ENCODE measurements at regions not wholly inside any gene's neighbourhood (a gene's known extent, or its start where the extent isn't known, plus 50 kb on each side); places are given as distances from the start of the nearest gene placed in this dataset.

DNA sequence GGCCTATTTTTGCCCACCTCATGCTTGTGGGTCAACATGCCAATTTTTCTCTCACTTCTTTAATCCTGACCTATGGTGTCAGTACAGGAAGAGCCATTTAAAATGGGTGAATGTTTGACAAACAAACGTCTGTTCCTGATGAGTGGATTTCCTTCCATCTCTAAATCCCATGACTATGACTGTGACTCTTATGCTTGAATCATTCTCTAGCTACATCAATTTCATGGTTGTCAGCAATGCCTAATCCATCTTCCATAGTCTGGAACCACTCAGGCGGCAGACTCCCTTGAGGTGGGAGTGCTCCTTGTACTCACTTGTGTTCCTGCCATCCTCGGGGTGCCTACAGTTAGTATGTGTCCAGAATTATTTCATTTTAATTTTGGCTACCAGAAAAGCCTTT is 194.9 kb upstream of the RPS6KA3 start:
- no peak for DNase-seq

DNA sequence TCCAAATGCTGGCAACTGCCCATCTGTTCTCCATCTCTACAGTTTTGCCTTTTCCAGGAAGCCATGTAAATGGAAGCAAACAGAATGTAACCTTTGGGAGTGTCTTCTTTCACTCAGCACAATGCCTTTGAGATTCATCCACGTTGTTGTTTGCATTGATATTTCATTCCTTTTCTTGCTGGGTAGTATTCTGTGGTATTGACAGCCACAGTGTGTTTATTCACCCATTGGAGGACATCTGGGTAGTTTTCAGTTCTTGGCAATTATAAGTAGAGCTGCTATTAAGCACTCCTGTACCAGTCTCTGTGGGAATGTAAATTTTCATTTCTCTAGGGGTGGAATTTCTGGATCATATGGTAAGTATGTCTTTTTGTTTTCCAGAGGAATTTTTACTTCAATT is 194.3 kb upstream of the RPS6KA3 start:
- no peak for DNase-seq

DNA sequence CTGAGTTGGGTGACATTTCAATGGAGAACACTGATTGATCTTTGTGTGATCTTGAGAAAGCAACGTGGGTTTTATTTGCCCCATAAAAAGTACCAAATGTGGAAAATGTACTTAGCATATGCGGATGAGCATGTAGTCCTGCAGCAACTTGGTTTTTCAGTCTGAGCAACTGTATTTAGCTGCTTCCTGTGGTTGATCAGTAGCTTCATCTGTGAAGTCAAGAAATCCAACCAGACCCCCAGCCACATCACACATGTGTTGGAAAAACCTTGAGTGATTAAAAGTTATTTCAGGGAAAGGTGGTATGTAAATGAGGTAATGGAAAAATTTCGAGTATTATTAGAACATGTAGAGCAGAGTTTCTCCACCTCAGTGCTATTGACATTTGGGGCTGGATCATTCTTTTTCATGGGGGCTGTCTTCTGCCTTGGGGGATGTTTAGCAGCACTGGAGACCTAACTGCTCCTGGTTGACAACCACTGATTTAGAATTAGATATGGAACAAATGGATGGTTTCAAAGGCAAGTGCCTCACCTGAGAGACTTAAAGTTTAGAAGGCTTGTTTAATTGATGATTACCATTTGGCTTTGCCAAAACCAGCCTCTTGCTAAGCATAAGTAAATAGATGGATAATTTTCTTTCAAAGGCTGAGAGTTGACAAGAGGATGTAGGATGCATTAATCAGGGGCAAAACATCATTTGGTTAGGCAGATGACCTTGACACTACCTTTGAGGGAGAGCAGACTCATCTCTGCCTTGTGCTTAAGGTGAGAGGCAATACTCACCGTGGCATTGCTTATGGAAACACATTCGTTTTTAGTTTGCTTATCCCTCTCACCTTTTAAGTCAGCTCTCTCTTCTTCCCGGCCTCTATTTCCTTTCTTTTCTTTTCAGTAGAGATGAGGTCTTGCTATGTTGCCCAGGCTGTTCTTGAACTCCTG is 193.0 kb upstream of the RPS6KA3 start:
- no peak for DNase-seq

DNA sequence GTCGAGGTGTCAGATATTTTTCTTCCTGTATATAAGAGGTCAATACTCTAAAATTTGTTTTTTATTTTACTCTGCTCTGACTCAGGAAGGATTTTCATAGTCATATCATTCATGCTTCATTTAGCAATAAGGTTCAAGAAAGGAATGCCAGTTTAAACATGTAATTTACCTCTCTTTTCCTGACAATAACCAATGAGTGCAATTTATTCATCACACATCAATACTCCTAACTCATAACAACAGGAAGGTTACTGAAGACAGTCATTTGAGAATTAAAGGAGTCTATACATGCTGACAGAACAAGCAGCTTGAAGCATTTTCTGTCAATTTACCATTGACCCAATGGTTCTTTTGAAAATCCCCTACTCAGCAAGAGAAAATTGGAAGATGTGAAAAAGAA is 190.3 kb upstream of the RPS6KA3 start:
- no peak for DNase-seq

DNA sequence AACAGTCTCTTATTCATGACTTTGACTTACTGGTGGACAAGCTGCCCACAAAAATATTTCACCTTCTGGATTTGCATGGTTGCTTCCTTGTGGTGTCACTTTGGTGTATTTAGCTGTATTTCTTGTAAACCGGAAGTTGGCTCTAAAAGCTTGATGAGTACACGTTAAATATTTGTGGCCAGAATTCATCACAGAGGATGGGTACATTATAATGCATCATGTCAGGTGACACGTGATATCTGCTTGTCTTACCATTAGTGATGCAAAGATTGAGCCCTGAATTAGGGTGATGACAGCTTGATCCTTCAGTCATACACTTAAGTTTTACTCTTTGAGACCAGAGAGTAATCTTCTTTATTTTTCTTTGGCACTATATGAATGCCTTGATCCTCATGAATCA is 188.3 kb upstream of the RPS6KA3 start:
- DNase-seq: no peak

DNA sequence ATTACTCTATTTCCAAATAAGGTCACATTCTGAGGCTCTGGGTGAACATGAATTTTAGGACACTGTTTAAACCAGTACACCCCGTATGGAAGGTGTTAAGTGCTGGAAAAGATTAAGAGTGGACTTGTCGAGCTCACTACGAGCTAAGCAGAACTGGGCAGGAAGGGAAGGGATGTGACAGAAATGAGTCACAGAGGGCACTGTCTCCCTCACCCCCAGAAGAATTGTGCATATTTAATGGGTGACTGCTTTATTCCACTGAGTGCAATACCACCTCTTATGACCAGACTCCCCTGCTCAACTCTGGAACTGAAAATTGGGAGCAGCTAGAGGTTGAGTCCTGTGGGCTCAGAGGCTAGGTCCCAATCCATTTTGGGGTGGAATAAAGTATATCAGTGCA is 187.4 kb upstream of the RPS6KA3 start:
- DNase-seq: no peak

DNA sequence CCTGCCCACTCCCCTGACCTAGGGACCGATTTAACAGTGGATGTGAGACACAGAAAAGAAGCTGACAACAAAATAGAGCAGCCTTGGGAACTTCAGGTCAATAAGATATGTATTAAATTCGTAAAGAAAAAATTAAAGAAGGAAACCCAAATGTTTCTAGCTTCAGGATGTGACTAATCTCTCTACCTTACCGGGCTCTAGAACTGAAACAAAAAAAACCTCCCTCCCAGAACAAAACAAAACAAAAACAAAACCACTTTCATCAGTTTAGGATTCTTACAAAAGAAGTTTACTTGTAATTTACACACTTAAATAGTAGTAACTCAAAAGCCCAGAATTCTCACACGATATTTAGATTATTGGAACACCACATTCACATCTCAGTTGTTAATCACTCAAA is 185.8 kb upstream of the RPS6KA3 start:
- DNase-seq: no peak

DNA sequence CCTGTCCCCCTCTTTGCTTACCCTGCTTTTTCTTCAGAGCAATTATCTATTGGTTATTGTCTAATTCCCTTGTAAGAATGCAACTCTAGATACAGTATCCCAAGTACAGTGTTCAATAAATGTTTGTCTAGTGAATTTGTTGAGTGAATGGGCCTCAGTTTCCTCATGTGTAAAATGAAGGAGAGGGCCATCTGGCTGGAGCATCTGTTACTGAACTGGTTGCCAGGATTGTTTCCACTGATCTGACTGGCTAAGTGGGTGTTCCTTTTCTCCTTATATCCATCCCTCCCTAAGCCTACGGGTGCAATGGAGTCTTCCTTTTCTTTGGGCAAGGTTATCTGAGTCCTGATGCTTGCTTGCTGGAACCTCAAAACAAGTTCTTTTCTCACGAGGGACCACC is 185.2 kb upstream of the RPS6KA3 start:
- DNase-seq: no peak

DNA sequence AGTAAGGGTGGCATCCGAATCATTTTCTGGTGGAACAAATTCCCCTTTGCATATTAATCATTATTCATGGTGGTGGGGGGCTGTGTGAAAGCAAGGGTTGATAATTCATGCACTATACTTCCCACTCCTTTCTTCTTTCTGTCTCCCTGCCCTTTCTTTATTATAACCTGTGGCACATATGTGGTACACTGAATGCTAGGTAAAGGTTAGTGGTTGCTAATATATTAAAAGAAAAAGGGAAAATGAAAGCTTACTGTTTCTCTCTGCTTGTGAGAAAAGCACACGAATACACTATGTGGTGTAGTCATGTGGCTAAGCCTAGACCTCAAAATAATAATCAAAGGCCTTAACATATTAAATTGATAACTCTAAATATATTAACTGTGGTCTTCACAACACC is 178.4 kb upstream of the RPS6KA3 start:
- DNase-seq: no peak

DNA sequence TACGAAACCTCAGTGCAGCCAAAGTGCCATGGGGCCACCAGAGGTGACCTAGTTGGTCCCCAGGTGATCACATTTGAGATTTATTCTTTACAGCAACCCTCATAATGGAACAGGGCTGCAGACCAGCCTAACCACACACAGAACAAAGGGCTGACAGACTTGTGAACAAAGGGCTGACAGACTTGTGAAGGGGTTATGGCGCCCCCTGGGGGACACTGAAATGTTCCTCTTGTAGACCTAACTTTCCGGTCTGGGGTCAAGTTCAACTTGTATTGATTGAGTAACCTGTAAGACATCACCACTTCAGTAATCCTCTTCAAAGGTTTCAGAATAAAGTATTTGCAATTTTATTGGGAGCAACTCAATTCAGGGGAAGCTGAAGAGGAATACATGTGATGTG is 175.9 kb upstream of the RPS6KA3 start:
- DNase-seq: peak; percentile 56

DNA sequence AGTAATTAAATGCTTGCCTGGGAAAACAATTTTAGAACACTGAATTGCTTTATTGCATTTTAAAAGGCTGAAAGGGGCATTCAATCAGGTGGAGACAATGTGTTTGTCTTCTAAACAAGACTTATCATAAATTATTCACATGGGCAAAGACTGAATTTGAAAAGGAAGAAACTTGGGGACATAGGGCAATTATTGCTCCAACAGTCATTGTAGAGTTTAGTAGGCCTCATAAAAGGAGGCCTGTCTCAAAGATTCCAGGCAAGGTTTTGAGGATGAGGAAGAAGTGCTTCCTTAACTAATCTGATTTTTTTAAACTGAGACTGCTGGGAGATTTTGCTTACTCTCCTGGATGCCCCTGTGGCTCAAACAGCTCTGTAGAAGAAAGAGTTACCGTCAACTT is 174.4 kb upstream of the RPS6KA3 start:
- no peak for DNase-seq

DNA sequence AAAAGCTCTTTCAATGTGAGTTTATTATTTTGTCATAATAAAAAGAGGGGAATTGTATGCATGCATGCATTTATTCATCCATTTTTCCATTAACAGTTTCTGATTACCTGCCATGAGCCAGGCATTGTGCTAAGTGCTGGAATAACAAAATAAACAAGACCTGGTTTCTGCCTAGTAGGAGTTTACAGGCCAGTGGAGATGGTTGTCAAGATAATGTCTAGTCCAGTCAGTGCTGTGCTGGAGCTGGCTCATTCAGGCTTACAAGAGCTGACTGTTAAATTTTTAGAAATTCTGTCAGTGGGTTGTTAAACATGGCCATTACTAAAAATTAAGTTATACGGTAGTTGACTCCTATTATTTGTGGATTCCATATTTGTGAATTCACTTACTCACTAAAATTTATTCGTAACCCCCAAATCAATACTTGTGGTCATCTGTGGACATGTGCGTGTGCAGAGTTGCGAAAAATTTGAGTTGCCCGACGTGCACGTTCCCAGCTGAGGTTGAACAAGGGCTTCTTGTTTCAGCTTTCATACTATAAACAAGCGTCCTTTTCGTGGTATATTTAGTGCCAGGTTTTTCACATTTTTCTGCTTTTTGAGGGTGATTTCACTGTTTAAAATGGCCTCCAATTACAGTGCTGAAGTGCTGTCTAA is 172.3 kb upstream of the RPS6KA3 start:
- DNase-seq: no peak

DNA sequence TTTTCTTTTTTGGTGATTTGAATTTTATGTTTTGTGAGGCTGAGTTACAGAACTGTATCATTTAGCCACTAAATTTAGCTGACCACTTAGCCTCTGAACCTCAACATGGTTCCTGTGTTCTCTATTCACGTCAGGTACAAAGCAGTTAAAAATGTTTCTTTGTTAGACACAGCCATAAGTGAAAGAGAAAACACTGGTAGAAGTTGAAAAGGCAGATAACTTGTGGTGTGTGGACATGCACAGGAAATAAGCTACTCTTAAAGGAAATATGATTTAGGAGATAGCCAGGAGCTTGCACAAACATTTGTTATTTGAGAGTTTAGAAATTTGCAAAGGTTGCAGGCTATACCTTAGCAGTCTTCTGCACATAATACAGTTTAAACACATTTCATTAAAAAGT is 171.0 kb upstream of the RPS6KA3 start:
- no peak for DNase-seq

DNA sequence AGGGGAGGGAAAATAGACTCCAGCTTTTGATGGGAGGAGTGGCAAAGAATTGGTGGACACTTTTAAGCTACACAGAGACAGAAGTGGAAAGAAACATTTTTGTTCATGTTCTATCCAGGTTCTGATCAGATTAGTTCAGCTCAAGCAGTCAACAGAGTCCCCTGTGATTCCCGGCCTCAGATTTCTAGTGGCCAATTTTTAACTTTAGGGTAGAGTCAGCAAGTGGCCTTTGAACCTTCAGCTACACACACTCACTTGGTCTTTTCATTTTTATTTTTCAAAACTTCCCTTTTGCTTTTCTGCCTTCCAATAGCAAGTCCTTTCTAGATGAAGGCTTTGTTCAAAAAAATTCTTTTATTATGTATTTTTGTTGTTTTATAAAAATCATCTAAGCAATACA is 169.2 kb upstream of the RPS6KA3 start:
- DNase-seq: no peak

DNA sequence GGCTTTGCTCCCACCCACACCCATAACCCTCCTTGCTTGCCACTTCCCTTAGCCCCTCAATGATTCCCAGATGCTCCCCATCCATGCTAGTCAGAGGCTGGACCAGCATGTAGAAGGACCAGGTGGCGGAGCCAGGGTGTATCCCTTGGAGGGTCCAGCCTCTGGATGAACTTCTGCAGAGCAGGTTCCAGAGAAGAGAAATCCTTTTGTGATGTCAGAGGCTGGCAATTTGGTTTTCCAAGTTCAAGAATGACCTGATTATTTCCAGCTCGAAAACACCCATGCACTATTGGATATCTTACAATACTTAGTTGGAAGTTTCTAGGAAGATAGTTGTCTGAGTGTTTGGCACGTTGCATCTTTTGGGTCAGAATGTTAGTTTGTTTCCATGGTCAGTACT is 168.3 kb upstream of the RPS6KA3 start:
- DNase-seq: no peak

DNA sequence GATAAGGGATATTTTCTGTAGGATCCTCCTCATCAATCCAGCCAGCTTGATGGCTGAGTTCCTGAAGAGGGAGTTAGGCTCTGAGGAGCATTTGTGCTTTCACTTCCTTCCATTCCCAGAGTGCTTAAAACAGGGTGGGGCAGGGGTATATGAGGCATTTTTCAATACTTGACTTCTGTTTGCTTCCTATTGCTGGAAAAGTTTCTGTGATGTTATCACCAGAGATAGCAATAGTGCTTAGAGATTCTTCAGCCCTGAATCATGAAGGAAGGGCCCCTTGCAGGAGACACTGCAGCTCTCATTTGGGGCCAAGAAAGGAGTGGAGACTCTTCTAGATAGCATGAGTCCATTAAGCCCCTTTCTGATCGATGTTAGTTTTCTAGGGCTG is 166.7 kb upstream of the RPS6KA3 start:
- no peak for DNase-seq

DNA sequence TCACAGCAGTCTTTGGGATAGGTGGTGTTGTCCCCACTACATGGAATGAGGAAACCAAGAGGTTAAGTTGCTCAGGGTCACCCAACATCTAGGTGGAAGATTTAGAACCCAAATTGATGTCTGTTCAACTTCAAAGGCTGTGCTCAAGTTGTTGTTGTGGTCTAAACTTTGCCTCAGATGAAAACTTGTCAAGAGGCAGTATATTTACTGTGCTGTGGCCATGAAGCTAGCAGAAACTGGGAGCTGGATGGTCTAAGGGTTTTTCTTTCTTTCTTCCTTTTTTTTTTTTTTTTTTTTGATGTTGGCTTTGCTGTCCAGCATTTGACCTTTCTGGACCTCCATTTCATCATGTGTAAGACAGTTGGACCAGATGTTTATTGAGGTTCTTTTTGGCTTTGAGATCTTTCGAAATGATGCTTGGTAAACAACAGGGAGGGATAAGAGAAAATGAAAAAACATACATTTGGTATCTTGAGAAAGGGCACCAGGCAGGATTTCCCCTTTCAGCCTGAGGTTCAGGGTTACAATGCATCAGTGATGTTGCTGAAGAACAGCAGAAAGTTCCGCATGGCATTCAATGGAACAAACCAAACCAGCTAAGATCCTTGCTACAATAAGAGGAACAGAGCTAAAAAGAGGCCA is 166.2 kb upstream of the RPS6KA3 start:
- no peak for DNase-seq

DNA sequence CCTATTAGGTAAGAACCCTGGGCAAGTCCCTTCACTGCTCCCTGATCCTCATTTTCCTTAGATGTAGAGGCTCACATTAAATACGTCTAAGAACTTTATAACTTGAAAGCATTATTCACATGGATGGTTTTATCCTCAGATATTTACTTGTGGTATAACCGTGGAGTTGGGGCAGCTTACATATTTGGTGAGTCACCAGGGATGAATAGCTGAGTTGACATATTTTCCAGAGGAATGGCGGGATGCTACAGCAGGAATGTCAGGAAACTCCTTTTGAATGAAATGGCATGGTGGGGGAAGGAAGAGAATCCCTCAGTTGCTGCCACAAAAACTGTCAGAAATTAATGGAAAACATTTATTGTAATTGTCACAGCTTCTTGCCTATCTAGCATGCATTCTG is 165.3 kb upstream of the RPS6KA3 start:
- no peak for DNase-seq

DNA sequence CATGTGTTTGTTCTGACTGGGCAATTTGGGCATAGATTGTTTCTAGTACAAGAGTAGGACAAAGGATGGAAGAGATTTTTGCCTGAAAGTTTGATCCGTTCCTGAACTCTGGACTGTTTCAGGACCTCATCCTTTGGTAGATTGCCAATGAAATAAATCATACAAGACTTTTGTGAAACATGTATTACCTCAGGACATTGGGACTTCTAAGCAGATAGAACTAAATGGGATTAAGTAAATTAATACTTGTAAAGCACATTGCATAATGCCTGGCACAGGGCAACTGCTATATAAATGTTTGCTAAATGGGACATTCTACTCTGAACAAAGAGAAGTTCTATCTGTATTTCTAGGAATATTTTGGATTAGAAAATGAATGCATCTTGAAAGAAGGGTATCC is 164.8 kb upstream of the RPS6KA3 start:
- DNase-seq: no peak

DNA sequence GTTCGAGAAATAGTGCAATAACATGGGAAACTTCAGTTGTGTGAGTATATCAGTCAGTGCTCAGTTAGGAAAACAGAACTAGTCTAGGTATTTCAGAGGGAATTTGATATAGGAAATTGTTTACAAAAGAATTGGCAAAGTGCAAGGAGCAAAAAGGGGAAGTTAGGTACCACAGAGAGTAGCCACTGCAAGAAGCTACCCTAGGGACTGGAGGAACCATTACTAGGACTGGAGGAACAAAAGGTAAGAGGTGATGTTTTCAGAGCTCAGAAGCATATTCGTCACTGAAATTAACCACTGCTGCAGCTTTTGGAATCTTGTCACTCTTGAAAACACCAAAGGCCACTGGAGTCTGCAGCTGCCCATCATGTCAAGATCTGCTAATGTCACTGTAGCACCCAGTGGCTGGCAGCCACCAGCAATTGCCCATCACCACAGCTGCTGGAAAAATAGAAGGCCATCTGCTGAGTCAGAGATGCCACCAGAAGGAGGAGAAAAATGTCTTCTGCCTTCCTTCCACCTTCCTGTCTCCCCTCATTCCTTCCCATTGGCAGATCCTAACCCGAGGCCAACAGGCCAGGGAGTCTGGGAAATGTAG is 160.6 kb upstream of the RPS6KA3 start:
- no peak for DNase-seq

DNA sequence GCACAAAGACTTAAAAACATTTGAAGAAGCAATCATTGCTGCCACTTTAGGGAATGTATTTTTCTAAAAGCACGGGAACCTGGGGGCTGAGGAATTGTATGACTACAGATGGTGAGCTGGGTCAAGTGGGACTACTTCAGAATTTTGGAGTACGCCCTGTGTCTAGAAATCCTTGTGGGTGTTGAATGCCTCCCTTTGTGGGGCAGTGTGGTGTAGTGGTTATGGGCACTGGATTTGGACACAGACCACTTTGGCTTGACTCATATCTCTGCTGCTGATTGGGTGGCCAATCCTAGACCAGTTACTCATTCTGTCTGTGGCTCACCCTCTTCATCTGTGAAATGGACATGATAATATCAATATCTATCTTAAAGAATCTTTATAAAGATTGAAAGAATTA is 155.0 kb upstream of the RPS6KA3 start:
- no peak for DNase-seq

DNA sequence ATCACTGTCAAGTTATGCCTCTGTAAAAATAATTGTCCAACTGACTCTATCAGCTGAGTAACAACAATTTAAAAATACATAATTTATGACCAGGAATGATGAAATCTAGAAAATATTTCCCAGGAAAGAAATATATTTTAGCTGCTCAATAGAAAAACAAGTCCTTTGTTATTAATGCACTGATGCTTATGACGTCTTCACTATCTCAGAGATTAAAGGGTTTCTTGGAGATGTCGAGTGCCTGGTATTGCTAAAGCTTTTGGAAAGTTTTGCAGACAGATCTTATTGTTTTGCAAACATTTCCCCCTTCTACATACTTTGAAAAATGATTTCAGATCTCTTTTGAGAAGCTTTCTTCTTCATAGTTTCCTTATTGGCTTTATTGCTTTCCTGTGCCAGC is 154.6 kb upstream of the RPS6KA3 start:
- no peak for DNase-seq

DNA sequence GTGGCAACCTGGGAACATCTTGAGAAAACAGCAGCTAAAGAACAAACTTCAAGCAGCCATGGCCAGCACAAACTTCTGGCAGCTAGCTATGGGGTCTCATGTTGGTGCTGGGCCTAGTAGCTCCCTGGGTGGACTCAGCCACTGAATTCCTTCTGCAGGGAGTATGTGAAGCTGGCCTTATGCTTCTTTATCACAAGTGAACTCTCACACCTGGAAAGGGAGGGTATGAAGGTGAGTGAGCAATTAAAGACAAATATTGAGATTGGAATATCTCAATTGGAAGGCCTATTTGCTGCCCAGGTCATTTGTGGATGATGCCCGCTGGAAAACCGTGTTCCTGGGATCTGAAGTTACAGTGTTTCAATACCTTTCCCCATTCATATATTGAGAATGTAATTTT is 153.3 kb upstream of the RPS6KA3 start:
- DNase-seq: no peak
